ENCODE measurements at regions not wholly inside any gene's neighbourhood (a gene's known extent, or its start where the extent isn't known, plus 50 kb on each side); places are given as distances from the start of the nearest gene placed in this dataset.
"Not testable (repeated sequence)": the region's sequence is repeated elsewhere in the genome, so short reads cannot be mapped to it uniquely, and the experiment has no call there.

GRCh38 chr16:55061126-55061525, 130.5 kb downstream of the IRX5 start:
- intact Hi-C loops (cut with micrococcal nuclease): no loop called here

DNA sequence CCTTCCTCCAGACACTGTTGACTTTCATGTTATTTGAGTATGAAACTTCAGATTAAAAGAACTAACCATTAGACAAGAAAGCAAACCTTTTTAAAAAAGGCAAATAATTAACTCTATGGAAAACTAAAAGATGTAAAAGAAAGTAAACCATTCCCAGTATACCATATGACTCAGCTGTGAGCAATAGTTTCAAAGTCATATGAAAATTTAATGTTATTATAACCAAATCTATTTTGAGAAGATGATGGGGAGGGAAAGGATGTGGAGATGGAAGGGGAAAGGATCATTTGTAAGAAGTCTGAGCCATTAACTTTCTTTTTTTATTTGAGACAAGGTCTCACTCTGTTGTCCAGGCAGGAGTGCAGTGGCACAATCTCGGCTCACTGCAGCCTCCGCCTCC, 131.8 kb downstream of the IRX5 start:
- intact Hi-C loops (cut with micrococcal nuclease): no loop called here

GRCh38 chr16:55072976-55073375, 142.3 kb downstream of the IRX5 start:
- intact Hi-C loops (cut with micrococcal nuclease): no loop called here

DNA sequence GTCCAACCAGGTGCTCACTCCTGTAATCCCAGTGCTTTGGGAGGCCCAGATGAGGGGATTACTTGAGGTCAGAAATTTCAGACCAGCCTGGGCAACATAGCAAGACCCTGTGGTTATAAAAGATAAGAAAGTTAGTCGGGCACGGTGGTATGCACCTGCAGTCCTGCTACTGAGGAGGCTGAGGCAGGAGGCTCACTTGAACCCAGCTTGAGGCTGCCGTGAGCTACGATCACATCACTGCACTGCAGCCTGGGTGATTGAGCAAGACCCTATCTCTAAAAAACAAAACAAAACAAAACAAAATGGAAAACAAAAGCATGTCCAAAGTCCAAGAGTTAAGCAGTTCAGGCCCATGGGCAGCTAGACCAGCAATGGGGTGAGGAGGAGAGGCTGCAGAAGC, 143.2 kb downstream of the IRX5 start:
- intact Hi-C loops (cut with micrococcal nuclease): no loop called here

GRCh38 chr16:55075208-55075607, 144.5 kb downstream of the IRX5 start:
- intact Hi-C loops (cut with micrococcal nuclease): not testable (repeated sequence)

GRCh38 chr16:55076053-55076452, 145.4 kb downstream of the IRX5 start:
- intact Hi-C loops (cut with micrococcal nuclease): no loop called here

DNA sequence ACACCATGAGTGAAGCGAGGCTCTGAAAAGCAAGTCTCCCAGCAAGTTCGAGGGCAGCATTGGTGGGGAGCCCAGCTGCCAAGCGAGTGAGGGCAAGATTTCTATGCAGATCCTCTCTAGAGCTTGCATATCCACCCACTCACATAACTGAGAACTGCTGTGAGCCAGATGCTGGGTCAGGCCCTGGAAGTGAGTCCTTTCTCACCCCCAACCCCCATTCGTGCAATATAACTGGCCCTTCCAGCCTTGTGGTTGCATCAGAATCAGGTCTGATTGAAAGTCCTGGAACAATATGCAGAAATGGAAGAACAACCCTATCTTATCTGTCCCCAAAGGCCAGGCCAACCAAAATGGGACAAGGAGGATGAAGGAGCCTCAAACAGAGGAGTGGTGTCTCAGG, 146.6 kb downstream of the IRX5 start:
- intact Hi-C loops (cut with micrococcal nuclease): no loop called here

DNA sequence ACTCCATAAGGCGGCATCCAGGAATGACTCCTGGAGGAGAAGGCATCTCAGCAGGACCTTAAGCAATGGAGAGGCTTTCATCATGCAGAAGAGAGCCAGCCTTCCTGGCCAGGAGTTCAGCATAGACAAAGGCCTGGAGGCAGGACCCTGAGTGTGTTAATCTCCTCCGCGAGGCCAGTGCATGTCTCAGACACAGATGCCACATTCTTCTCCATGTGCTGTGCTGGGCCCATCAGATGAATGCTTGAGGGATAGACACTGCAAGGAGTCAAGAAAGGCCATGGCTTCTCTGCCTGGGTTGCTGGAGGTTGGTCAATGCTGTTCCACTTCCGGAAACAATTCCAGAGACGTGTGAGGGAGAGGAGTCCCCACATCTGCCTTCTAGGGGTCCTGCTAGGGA, 147.5 kb downstream of the IRX5 start:
- intact Hi-C loops (cut with micrococcal nuclease): no loop called here

DNA sequence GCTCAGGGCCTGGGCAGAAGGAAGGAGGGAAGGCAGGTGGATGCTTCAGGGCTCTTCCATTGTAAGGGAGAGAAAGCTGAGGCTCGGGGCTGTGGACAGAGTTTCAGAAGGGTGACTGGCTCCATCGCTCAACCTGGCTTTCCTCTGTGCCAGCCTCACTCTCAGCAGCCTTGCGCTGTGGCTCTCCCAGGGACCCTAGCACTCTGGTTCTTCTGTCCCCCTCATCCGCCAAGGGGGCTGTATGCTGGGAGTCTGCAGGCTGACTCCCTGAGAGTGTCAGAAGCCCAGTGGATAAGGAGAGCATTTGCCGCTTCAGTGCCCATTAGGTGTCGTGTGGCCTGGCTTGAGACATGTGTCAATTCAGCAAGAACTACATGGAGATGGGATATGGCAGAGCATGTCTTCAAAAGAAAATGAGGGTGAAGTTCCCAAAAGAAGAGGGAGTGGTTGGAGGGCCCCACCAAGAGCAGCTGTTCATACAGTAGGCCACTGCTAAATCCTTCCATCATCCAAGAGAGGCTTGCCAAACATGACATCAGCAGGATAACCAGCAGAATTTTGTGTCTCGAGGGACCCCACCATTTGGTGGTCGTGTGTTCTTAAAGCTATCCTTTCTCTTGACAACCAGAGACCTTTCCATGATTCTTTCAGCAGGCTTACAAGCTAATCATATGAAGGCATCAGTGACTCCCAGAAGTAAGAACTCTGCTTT, 148.2 kb downstream of the IRX5 start:
- intact Hi-C loops (cut with micrococcal nuclease): no loop called here

GRCh38 chr16:55081622-55082590, 151.2 kb downstream of the IRX5 start:
- intact Hi-C loops (cut with micrococcal nuclease): no loop called here

DNA sequence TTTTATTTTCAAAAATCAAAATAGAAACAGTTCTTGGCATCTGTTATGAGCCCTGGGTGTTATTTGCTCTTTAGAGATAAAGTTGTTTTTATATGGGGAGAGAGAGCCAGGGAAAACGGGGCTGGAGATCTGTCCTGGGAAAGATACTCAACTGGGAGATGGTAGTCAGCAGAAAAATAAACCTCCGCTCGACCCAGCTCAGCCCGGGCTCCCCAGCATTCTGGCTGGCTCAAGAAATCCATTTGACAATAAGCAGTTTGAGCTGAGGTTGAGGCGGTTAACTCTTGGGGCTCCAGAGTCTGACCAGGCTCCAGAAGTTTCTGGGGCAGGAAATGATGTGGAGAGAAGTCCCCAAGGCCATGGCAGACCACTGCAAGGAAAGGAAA, 151.9 kb downstream of the IRX5 start:
- intact Hi-C loops (cut with micrococcal nuclease): no loop called here

DNA sequence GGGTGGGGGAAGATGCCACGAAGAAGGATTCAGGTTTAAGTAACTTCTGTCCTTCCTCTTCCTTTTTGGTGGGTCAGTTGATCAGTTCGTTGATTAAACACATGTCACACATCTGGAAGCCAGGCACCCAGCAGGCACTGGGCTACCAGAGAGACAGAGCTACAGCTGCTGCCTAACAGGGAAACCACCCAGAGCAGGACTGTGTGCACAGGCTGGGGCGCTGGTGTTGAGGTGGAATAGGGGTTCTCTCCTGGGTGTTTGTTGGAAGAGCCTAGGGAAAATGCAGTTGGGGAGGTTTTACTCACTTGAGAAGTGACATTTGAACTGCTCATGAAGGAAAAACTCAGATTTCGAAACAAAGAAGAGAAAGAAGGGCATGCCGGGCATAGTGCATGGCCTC, 152.4 kb downstream of the IRX5 start:
- intact Hi-C loops (cut with micrococcal nuclease): no loop called here

DNA sequence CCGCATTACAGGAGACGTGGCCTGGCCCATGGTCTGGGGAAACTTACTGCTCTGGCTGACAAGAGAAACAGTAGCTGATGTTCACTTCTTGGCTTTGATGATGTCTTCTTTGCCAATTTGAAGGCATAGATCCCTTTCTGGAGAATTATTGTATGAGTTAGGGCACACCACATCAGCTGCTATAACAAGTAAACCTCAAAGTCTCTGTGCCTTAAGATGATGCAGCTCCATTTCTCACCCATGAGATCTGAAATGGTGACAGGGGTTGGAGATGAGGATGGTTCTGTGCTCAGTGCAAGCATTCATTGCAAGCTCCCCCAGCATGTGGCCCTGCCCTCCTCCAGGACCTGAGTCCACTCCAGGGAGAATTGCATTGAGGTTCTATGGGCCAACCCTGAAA, 157.4 kb downstream of the IRX5 start:
- intact Hi-C loops (cut with micrococcal nuclease): no loop called here

GRCh38 chr16:55089600-55089999, 158.9 kb downstream of the IRX5 start:
- intact Hi-C loops (cut with micrococcal nuclease): no loop called here

DNA sequence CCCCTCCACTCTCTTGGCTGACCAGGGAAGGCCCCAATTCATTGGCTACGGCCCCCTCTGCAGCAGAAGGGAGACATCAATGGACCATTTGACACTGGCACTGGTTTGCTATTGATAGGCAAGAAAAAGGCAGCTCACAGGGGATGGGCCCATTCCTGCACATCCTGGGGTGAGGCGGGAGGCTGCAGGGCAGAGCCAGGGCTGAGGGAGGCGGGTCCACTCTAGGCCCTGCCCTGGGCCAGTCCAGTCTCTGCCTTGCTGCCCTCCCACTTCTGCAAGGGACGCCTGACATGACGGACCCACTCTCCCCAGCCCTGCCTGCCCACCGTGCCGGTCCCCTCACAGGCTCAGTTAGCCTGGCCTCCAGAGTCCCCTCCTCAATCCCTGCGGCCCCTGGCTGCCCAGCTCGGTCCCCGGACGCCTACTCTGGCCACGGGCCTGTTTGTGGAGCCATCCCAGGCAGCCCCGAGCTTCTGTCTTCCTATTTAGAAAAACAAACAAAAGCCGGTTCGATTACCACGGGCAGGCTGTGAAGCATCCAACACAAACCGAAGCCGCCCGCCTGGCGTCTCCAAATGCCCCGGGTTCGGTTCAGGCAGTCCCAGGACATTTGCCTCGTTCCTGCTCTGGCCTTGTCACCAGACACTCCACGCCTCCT, 160.7 kb downstream of the IRX5 start:
- intact Hi-C loops (cut with micrococcal nuclease): no loop called here

GRCh38 chr16:55091871-55092230, 161.2 kb downstream of the IRX5 start:
- intact Hi-C loops (cut with micrococcal nuclease): no loop called here

DNA sequence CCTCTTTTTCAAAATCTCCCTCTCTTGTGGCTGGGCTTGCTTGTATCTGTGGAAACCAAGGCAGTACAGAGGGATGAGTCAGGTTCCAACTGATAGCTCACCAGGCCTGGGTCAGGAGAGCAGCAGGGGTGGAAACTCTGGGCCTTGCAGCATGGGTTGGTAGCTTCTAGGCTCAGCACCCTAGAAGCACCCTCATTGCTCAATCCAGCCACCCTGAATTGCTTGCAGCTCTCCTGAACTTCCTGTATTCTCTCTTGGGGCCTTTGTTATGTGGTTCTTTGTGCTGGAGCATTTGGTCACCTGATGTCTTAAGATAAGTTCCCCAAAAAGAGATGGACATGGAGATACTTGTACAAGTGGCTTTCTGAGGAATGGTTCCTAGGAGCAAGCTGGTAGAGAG, 169.4 kb downstream of the IRX5 start:
- intact Hi-C loops (cut with micrococcal nuclease): no loop called here

DNA sequence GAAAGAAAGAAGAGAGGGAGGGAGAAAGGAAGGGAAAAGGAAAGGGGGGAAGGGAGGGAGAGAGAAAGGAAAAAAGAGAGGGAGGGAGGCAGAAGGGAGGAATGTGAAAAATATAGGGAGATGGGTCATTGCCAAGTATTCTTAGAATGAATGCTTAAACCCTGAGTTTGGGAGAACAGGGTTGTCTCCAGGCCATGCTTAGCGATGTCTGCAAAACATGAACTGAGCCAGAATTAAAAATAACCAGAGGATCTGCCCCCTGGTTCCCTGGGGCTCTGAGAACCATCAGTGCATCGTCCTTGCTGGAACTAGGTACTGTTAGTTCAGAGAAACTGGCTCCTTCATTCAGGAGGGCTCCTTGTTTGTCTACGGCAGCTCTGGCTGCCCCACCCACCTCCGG, 170.4 kb downstream of the IRX5 start:
- intact Hi-C loops (cut with micrococcal nuclease): no loop called here

DNA sequence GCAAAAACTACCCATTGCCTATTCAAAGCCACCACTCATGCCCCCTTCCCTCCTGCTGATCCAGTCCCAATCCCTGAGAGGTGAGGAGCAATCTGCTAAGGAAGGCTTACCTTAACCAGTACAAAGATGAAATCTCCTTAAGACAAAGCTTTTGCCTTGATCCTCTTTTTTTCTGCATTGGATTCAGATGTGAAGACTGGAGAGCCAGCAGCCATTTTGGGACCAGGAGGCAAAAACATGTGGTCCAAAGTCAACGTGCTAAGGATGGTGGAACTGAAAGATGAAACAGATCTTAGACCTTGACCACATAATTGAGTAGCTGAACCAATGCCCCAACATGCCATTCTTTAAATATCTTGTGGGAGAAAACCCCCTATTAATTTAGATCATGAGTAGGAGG, 171.4 kb downstream of the IRX5 start:
- intact Hi-C loops (cut with micrococcal nuclease): no loop called here

DNA sequence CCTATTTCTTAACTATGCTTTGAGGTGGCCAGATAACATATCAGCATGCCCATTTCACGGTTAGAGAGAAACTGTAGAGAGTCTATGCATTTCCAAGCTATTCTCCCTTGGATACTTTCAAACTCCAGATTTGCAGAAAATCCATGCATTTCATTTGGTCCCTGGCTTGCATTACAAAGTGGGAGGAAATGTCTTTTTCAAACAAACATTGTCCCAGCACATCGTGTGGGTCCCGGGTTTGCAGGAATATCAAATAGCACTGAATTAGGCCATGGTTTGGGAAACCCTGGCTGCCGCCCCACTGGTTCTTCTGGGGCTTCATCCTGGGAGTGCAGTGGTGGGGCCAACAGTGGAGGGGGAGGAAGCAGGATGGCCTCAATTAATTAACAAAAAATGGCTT, 171.9 kb downstream of the IRX5 start:
- intact Hi-C loops (cut with micrococcal nuclease): no loop called here

DNA sequence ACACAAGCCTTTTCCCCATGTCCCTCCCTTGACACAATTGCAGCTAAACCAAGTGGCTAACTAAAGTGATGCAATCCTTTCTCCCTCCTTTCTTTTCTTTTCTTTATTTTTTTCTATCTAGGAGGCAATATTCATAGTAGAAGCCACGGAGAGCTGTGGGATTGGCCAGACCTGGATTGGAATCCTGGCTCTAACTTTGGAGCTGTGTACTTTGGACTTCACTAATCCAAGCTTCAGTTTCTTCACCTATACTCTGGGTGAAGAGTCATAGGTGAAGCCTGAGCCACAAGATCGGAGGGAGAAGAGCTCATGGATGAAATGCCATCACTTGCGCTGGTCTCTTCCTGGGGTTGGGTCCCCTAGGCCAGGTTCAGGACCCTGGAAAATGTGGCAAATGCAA, 177.2 kb downstream of the IRX5 start:
- intact Hi-C loops (cut with micrococcal nuclease): no loop called here

GRCh38 chr16:55113210-55113609, 182.5 kb downstream of the IRX5 start:
- intact Hi-C loops (cut with micrococcal nuclease): no loop called here
